Stimulated activated CD8-positive, alpha-beta memory T cell treated with anti-CD3 and anti-CD28 coated beads, Interleukin-2, amount 100 ng/mL, for 48 hours (primary cell): ENCODE measurements at regions not wholly inside any gene's neighbourhood (a gene's known extent, or its start where the extent isn't known, plus 50 kb on each side); places are given as distances from the start of the nearest gene placed in this dataset.

ENCODE experiments used
- DNase-seq, 2 donors: peaks; one replicate each; pipeline ENCODE4 v3.0.0-alpha.2; 2020; ENCODE audit warnings: low read depth in 2 of 2

- no peak for DNase-seq
Measured at GRCh38 chr7:45455662-45456061, 118.5 kb upstream of the ADCY1 start.

DNA sequence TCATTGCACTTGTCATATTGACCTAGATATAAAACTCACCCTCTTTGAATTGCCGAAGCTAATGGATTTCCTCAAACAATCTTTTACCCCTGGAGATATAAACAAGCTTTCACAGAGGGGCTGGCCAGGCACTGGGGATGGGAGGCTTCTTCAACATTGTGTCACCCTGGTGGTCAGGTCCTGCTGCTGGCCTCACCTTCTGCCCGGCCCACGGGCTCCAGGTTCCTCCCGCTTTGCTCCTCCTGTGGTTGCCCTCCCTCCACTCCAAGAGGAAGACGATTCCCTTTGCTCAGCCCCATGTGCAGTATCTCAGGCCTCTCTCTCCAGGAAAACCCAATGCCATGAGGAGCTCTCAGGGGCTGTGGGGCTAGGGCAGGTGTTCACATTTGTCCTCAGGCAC is 118.1 kb upstream of the ADCY1 start:
- no peak for DNase-seq

GRCh38 chr7:45456747-45457524 is 117.2 kb upstream of the ADCY1 start:
- DNase-seq = no peak

DNA sequence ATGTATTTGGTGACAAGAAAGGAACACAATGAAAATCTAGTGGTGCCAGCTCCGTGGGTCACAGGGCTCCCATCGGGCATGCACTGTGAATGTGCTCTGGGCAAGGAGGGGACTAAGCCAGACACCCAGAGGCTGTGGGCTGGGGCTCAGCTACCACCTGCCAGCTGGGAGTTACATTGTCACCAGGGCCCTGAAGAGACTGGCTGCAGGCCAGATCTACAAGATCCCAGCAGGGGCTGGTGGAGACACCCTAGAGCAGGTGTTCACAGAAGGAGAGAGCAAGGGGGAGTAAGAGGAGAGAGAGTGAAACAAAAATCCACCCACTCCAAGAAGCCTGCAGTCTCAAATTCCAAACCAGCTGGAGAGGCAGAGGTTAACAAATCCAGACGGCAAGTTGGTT is 116.6 kb upstream of the ADCY1 start:
- no peak for DNase-seq

DNA sequence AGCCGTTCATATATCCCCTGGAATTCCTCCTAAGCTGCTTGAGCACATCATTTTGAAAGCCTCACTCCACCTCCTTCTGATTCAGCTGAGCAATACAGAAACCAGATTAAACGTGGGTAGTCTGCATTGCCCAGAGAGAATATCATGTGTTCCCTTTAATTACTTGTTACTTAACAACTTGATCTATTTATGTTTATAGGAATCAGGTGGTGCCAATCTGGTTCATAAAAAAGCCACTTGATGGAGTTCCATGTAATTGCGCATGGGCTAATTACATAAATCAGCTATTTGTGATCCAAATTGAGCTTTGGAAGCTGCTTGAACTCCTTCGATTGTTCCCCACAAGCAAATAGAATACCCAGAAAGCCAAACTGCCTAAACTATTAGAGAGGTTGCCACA is 114.7 kb upstream of the ADCY1 start:
- no peak for DNase-seq

- DNase-seq = no peak
Measured at GRCh38 chr7:45460379-45460778, 113.8 kb upstream of the ADCY1 start.

DNA sequence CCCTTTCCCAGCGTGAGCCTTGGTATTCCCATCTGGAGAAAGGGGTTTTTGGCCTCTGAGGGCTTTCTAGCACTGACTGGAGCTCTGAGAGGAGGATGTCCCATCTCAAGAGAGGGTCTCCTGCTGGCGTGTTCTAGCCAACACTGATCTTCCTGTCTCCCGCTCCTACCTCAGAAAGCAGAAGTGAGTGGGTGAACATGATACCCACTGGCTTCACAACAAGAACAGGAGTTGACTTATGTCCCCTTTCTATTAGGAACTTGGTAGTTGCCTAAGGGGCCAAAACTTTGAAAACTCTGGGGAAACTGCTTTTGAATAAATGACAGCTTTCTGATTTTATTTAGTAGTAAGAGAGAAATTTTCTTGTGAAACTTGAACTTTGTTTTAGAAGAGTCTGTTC is 113.1 kb upstream of the ADCY1 start:
- no peak for DNase-seq

- DNase-seq = no peak
Measured at GRCh38 chr7:45469103-45469502, 105.1 kb upstream of the ADCY1 start.

DNA sequence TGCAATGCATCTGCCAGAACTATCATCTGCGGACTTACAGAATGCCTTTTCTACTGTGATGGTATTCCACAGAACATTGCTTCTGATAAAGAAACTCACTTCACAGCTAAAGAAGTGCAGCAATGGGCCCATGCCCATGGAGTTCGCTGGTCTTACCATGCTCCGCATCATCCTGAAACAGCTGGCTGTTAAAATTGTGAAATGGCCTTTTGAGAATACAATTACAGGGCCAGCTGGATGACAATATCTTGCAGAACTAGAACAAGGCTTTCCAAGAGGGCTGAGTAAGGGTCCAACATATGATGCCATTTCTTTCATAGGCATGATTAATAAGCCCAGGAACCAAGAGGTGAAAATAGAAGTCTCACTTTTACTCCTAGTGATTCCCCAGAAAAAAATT is 104.1 kb upstream of the ADCY1 start:
- DNase-seq = no peak

DNA sequence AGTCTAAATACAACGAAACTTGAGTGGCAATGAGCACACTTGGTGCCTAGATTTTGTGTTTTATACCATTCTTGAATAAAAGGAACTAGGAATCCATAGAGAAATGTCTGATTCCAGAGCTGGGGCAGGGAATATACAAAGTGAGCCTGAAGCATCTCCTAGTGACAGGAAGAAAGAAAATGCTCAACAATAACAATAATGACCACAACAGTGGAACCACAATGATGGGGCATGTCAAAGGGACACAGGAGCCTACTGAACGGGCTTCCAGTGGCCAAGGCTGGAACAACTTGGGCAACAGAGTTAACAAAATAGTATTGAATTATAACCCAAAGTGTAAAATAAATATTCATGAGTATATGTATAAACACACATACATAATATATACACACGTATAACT is 94.4 kb upstream of the ADCY1 start:
- DNase-seq = no peak

DNA sequence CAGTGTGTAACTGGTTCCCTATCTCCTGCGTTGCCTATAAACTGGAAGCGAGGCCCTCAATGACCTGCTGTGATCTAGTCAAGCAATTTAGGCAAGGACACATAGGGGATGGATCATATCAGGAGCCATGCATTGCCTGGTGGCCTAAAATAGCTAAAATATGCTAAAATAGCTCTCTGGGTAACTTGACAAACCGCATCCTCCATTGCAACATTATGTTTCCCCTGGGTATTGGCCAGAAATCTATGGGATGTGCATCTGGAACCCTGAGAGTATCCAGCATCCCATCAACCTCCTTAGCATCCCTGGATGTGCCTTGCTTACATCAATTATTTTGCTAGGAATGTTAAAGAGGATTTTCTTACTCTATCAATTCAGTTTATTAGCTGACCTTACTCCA is 91.7 kb upstream of the ADCY1 start:
- no peak for DNase-seq

DNA sequence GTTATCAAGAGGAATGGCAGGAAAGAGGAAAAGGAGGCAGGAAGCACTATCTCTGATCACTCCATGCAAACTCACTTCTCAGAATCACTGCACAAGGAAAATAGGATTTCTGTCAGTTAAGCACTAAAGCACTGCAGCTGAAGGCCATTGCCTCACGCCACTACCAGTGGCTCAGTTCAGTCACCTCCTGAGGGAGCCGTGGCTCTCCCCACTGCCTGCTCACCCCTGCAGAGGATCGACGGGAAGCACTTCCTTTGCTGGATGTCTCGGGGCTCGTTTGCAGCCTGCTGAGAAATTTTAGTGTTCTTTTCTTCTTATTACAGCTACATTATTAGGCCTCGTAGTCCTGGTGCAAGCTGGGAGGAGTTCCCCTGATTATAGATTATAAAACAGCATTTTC is 90.1 kb upstream of the ADCY1 start:
- no peak for DNase-seq

- DNase-seq = no peak
Measured at GRCh38 chr7:45486575-45486974, 87.6 kb upstream of the ADCY1 start.

DNA sequence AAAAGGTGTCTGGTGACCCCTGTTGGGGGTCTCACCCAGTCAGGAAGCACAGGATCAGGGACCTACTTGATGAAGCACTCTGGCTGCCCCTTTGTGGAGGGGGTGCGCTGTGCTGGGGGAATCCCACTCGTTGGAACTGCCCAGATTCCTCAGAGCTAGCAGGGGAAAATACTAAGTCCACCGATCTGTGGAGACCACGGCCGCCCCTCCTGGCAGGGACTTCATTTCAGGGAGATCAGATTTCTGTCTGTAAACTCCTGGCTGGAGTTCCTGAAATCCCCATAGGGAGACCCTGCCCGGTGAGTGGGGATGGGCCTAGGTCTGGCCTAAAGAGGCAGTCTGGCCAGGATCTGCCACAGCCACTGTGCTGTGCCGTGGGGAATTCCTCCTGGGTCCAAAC is 79.3 kb upstream of the ADCY1 start:
- DNase-seq = no peak

- DNase-seq = no peak
Measured at GRCh38 chr7:45495618-45496017, 78.5 kb upstream of the ADCY1 start.

- DNase-seq = no peak
Measured at GRCh38 chr7:45500257-45500656, 73.9 kb upstream of the ADCY1 start.

DNA sequence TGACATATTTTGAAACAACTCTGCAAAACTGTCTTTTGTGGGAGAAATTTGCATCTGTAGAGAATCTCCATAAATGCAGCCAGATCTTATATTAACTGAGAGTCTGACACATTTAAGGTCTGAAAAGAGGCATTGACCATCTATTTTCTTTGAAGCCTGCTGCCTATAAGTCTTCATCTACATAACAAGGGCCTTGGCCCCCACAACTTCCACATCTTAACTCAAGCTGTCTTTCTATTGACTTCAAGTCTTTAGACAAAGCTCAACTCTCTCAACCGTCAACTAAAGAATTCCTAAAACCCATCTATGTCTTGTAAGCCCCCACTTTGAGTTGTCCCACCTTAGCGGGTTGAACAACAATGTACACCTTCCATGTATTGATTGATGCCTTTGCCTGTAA is 72.4 kb upstream of the ADCY1 start:
- DNase-seq = no peak

- no peak for DNase-seq
Measured at GRCh38 chr7:45506059-45506458, 68.1 kb upstream of the ADCY1 start.

GRCh38 chr7:45509222-45509621 is 64.9 kb upstream of the ADCY1 start:
- no peak for DNase-seq

DNA sequence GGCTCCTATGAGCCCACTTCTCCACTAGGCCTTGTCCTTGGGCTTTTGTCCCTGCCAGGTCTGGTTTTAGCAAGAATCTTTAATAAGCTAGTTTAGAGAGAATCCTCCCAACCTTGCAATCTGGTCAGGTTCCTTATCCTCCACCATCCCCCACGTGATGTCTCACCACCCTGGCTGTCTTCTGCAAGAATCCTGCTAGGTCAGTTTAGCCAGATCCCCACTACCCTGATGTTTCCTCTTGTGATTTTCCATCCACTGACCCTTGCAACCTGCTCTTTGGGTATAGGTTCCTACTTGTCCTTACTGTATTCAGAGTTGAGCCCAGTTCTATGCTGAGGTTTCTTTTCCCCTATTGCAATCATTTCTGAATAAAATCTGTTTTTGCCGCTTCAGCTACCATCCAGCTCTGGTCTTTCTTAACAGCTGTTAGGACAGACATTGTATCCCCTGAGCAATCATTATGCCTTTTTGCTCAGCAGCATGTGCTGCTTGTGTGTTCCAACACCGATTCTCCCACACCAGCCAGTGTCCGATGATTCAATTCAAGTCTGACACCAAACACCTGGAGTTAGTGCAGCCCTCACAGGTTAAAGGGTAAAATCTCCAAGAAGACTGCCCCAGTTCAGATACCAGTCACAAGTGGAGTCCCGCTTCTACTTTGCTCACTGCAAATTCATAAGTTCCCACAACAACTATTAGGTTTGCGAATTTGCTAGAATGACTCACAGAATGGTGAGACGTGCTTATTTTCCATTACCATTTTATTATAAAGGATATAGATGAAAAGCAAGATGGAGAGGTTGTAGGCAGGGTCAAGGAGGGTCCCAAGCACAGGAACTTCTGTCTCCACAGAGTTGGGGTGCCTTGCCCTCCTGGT is 62.2 kb upstream of the ADCY1 start:
- no peak for DNase-seq

- DNase-seq = no peak
Measured at GRCh38 chr7:45514944-45515343, 59.2 kb upstream of the ADCY1 start.

GRCh38 chr7:45515346-45515745 is 58.8 kb upstream of the ADCY1 start:
- no peak for DNase-seq
